T-helper 2 cell treated with Interferon-gamma antibody and Interleukin-4, amounts not matched to agents 100 ng/mL and 5 ng/mL, for 36 hours (primary cell): ENCODE measurements at regions not wholly inside any gene's neighbourhood (a gene's known extent, or its start where the extent isn't known, plus 50 kb on each side); places are given as distances from the start of the nearest gene placed in this dataset.

Experiments used
- intact Hi-C: fragments of 100-400 bp; cut with micrococcal nuclease; formaldehyde crosslinking; loops from one replicate; pipeline ENCODE4 v1.15.1; 2023

- intact Hi-C loops, result no loop called here
Measured at GRCh38 chr4:179530958-179531357, 2088.7 kb upstream of the AGA start.

GRCh38 chr4:179536694-179537093 lies 2094.5 kb upstream of the AGA start:
- intact Hi-C loops, result no loop called here

- intact Hi-C loops, result no loop called here
Measured at GRCh38 chr4:179539641-179540040, 2097.4 kb upstream of the AGA start.

GRCh38 chr4:179543771-179544170 lies 2101.5 kb upstream of the AGA start:
- intact Hi-C loops, result no loop called here

GRCh38 chr4:179544496-179544895 lies 2102.3 kb upstream of the AGA start:
- intact Hi-C loops, result no loop called here

GRCh38 chr4:179552131-179552530 lies 2109.9 kb upstream of the AGA start:
- intact Hi-C loops, result no loop called here

DNA sequence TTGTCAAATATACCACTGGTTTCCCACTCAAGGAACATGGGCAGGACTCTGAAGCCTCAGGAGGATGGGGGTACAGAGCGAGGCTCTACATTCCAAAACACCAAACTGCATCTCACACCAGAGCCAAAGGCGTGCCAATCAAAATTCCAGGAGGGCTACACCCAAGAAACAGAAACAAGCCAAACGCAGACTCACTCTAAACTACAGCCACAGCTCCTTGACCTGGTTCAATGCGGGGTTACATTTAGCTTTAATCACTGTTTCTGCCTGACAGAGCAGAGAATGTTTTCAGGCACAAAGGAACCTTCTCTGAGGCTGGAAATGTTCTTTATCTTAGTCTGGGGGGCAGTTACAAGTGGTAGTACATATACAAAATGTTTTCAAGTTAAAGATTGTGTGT lies 2121.5 kb upstream of the AGA start:
- intact Hi-C loops, result no loop called here

DNA sequence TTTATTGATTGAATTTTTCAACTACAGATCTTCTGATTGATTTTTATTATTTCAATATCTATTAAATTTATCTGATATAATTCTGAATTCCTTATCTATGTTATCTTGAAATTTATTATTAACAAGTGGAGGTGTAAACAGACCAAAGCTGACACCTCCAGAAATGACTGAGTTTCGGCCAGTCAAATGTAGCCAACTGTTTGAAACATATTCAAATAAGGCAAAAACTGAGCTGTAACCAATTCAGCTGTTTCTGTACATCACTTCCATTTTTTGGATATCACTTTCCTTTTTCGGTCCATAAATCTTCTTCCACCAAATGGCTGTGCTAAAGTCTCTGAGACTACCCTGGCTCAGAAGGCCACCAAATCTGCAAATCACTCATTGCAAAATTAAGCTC lies 2127.3 kb upstream of the AGA start:
- intact Hi-C loops, result no loop called here

DNA sequence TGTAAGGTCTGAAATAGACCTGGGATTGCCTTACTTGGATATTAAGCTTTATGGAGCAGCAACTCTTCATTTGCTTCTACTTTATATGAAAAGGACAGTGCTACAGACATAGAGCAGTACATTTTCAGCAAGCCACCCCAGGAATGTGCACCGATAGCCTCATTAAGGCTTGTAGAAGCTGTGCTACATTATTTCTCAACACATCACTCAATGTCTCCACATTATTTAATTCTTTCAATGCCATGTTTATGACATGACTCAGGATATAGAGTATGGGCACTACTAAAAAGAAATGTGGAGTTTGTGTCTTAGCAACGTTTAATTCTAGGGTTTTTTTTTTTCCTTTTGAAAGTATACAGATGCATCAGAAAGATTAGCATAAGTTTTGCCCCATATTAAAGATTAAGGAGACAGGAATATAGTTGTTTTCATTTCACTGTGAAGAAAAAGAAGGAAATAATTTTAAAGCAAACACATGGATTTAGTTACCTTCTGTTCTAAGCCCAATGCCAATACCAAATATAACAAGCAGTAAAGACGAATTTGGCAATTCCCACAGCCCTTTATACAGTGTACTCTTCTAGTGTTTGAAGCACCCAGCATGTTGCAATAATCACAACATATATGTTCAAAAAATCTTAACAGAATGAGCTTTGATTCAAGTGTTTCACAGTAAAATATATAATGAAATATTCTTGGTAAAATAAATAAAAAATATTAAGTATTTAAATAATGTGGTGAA lies 2140.1 kb upstream of the AGA start:
- intact Hi-C loops, result no loop called here

GRCh38 chr4:179583221-179583620 lies 2141.0 kb upstream of the AGA start:
- intact Hi-C loops, result no loop called here

GRCh38 chr4:179584101-179584500 lies 2141.9 kb upstream of the AGA start:
- intact Hi-C loops, result no loop called here

GRCh38 chr4:179585761-179586160 lies 2143.5 kb upstream of the AGA start:
- intact Hi-C loops, result no loop called here

GRCh38 chr4:179586460-179586859 lies 2144.2 kb upstream of the AGA start:
- intact Hi-C loops, result no loop called here

GRCh38 chr4:179595671-179596410 lies 2153.6 kb upstream of the AGA start:
- intact Hi-C loops, result no loop called here

GRCh38 chr4:179596621-179597020 lies 2154.4 kb upstream of the AGA start:
- intact Hi-C loops, result no loop called here

DNA sequence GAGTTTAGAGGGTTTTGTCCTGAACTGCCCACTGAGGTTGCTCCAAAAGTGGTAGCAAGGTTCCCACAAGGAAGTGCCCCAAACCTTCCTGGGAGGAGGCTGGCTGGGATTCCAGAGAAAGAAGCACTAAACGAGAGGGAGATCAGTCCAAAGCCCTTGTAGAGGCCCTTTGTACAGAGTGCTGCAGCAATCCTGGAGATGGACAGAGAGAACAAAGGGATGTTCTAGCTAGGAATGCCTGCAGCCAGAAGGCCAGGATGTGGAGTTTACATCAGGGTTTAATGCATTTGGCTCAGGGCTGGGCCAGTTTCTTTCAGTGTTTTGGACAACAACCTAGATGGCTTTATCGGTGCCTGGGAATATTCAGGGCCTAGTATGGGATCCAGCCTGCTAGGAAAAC lies 2155.1 kb upstream of the AGA start:
- intact Hi-C loops, result no loop called here

DNA sequence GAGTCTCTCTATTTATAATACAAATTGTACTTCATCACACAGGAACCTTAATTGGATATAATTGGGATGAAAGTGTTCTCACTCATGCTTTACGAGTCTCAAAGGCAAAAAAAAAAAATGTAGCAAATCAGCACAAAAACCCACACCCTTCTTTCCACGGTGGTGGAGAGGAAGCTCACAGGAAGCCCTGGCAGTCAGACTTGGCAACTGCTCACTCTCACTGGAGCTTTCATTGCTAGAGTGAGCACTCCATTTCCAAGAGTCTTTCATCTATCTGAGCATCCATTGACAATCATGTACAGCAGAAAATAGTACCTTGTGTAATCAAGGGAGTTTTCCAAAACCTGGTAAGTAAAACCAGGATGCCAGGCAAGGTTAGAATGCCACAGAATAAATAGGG lies 2159.4 kb upstream of the AGA start:
- intact Hi-C loops, result no loop called here

DNA sequence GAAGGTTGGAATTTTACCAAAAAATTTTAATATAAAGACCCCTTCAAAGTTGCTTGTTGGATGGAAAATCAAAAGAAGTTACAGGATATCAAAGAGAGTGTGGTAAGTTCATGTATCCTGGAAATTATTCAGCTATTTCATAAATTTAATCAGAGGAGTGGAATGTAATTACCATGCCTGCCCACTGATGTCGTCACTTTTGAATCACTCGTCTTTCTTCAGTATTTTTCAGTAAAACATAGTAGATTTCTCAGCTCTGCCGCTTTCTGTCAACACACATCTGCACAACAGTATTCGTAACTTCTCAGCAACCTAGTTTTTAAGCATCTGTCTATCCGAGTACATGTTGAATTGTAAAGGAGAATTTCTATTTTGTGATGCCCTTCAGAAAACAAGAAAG lies 2163.0 kb upstream of the AGA start:
- intact Hi-C loops, result no loop called here

- intact Hi-C loops, result no loop called here
Measured at GRCh38 chr4:179607003-179607402, 2164.8 kb upstream of the AGA start.

DNA sequence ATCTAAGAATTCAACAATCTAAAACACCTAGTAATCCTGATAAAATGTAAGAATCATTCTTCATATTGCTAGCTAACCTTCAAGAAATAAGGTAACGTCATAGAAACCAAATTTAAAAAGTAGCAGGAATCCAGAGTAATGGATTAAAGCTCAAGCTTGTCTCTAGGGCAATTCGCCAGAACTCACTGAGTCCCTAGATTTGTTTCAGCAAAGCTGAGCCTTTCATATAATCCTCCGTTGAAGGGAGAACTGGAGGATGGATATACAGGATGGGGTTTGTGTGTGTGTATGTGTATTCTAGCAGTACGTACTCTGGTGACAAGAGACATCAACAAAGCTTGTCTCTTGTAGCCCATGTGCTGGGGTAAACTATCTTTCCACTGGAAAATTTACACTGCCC lies 2173.5 kb upstream of the AGA start:
- intact Hi-C loops, result no loop called here

- intact Hi-C loops, result no loop called here
Measured at GRCh38 chr4:179618966-179619365, 2176.7 kb upstream of the AGA start.

- intact Hi-C loops, result no loop called here
Measured at GRCh38 chr4:179624768-179625181, 2182.5 kb upstream of the AGA start.

- intact Hi-C loops, result no loop called here
Measured at GRCh38 chr4:179625406-179625805, 2183.2 kb upstream of the AGA start.
